HG03108 (cell line): ENCODE measurements at regions not wholly inside any gene's neighbourhood (a gene's known extent, or its start where the extent isn't known, plus 50 kb on each side); places are given as distances from the start of the nearest gene placed in this dataset.

ENCODE experiments used
- ATAC-seq: cut with Tn5 transposase; IDR thresholded peaks from one replicate; pipeline ENCODE4 v1.9.1; 2021; ENCODE audit warnings: moderate library complexity; ENCODE audit not compliant: unreplicated experiment

DNA sequence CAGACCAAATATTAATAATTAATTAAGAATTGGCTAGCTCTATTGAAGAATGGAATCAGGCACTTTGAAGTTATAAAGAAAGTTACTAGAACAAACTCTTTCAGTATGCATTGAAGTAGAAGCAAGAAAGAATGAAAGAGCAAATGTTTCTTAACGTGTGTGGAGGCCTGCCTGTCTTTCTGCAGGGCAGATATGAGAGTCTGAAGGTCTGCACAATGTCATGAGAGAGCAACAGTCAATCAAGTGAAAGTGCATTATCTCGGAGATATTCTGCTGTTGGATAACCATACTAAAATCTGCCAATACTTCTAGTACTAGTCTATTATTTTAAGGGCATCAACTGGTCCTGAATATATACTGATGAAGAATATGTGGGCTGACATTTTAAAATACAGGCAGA is 1270.8 kb downstream of the ZPLD1 start:
- no peak for ATAC-seq

DNA sequence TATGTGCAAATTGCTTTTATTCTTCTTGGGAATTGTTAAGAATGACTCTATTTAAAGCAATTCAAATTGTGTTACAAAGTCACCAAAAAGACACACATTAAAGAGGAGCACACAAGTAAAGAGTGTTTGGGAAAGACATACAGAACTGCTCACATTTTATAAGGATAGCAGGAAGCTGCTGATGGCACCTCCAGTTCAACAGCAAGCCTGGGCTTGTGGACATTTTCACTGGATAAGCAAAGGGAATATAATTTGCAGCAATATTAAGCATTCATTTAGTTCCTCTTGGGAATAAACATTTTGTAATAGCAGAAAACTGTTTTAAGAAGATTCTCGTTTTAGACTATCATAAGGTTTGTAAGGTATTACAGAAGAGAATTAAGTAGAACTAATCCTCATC is 1271.9 kb downstream of the ZPLD1 start:
- ATAC-seq: no peak

GRCh38 chr3:103711670-103712069 is 1276.9 kb downstream of the ZPLD1 start:
- no peak for ATAC-seq

- ATAC-seq: no peak
These were observed 1277.6 kb downstream of the ZPLD1 start for GRCh38 chr3:103712320-103713008.

DNA sequence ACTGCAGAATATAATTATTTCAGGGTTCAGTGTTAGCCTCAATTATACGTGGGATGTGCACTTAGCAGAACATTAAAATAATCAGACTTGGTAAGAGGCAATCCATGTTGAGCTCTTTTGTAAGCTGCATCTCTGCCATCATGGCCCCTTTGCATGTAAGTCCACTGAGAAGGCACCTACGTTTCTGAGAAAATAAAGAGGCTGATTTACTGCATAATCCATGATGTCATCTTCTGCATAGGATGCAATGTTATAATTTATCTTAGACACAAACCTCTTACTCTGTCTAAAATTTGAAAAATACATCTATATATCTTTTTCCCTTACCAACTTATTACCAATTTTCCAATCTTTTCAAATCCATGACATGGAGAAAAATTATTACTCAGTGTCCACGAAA is 1294.7 kb downstream of the ZPLD1 start:
- no peak for ATAC-seq

DNA sequence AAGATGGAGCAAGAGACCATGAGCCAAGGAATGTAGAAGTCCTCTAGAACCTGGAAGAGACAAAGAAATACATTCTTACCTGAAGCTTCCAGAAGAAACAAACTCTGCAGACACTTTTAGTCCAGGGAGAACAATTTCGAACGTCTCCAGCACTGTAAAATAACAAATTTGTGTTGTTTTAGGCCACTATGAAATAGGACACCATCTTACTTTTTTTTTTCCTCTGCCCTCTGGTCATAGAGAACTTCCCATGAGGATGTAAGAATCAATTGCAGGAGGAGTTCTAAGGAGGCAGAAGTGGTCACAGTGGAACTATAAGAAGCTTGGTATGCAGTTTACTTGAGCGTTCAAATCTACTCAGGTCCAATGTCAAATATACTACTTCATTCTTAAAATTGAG is 1295.9 kb downstream of the ZPLD1 start:
- no peak for ATAC-seq

- ATAC-seq: no peak
These were observed 1318.2 kb downstream of the ZPLD1 start for GRCh38 chr3:103752986-103753385.

- ATAC-seq: no peak
These were observed 1332.8 kb downstream of the ZPLD1 start for GRCh38 chr3:103767635-103768034.

- no peak for ATAC-seq
These were observed 1350.2 kb downstream of the ZPLD1 start for GRCh38 chr3:103785017-103785416.

DNA sequence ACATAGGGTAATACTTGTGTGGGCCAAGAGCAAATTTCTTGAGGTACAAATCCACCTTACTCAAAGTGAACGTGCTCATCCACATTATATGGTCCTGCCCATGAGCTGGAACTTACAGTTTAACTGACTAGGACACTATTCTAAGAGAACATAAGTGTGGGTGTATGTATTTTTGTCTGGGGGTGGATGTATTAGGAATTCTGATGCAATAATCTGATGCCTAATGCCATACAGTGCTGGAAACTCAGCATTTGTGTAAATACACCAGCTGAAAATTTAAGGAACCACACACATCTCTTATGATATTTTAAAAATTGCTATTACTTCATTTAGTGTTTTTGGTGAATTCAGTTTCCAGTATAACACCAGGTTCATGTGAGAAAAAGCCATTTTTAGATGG is 1350.7 kb downstream of the ZPLD1 start:
- ATAC-seq: no peak

GRCh38 chr3:103786296-103786695 is 1351.5 kb downstream of the ZPLD1 start:
- ATAC-seq: no peak

DNA sequence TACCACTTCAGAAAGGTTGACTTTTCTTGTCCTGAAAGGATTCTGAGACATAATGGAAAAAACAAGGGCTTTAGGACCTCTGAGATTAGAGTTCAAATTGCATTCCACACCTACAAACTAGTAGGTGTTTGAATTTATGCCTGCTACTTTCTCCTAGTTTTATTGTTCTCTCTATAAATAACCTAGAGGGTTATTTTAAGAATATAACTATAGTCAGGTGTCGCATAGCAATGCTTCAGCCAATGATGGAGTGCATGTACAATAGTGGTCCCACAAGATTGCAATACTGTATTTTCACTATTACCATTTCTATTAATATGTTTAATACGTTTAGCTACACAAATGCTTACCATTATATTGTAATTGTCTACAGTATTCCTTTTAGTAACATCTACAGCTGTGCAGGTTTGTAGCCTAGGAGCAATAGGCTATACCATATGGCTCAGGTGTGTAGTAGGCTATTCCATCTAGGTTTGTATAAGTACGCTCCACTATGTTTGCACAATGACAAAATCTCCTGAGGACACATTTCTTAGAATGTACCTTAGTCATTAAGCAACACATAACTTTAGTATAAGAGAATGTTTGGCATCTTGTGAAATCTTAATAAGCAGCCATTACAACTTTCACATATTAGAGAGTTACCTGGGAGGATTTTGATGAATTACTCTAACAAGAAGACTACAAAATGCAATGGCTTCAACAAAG is 1352.5 kb downstream of the ZPLD1 start:
- no peak for ATAC-seq

- ATAC-seq: no peak
These were observed 1353.1 kb downstream of the ZPLD1 start for GRCh38 chr3:103787879-103788278.

DNA sequence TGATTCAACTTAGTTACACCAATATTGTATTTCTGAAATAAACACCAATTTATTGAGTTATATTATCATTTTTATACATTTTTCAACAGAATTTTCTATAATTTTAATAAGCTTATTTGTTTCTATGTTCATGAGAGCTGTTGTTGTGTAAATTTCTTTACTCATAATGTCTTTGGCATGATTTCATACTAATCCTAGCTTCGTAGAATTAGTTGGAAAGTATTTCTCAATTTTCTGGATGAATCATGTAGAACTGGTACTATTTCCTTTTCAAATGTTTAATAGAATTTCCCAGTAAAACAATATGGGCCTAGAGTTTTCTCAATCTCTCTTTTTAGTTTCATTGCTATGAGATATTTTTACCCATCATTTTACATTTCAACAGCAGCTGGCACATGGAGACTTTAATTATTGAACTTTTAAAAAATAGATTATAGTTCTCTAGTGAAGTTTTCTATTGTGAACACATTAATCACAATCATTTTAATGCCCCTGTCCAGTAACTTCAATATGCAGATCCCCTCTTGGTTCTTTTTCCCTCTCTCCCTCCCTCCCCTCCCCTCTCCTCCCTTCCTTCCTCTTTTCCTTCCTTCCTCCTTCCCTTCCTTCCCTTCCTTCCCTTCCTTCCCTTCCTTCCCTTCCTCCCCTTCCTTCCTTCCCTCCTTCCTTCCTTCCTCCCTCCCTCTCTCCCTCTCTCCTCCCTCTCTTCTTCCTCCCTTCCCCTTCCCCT is 1357.1 kb downstream of the ZPLD1 start:
- no peak for ATAC-seq

DNA sequence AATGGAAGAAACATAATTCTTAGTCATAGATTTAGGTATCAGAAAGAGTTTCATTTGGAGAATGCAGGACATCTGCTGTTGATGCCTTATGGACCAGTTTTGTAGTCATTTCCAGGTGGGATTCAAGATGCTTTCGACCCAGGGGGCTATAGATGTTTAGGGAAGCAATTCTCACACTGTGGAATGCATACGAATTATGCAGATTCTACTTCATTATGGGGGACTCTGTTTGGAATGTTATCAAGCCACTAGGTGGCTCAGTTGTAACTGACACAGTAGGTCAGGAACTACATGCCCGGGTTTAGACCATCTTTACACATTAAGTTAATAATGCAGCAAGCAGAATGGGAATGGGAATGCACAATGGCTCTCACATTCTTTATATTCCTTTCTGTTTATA is 1359.8 kb downstream of the ZPLD1 start:
- no peak for ATAC-seq

GRCh38 chr3:103796068-103796467 is 1361.3 kb downstream of the ZPLD1 start:
- ATAC-seq: no peak

GRCh38 chr3:103803787-103804186 is 1369.0 kb downstream of the ZPLD1 start:
- no peak for ATAC-seq

- ATAC-seq: no peak
These were observed 1375.4 kb downstream of the ZPLD1 start for GRCh38 chr3:103810167-103810566.

DNA sequence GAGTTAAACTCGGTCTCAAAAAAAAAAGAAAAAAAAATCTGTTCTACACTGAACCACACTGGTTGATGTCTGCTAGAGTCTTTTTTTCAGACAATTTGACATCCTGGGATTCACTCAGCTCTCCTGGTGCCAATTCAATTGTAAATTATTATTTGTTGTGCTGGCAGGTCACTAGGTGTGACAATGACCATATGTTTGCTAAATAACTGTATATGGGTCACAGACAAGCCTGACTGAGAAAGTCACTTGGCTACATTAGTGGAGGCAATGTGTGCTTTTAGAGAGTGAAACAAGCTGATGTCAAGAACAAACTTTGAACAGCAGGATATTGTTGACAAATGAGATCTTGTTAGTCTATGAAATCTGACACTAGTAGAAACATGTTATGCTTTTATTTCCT is 1379.1 kb downstream of the ZPLD1 start:
- ATAC-seq: no peak

DNA sequence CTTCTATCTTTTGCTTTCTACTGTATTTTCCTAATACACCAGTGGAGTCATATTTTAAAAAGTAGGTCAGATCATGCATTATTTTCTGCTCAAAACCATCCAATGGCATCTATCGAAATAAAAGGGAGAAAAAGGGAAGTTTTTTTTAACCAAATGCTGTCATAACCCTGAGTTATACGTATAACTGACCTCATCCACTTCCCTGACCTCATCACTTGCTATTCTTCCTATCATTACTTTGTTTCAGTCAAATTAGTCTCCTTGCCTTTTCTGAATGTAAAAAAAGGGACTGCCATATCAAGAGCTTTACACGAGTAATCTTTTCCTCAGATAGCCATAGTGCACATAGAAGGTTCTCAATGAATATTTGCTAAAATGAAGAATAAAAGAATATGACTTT is 1383.6 kb downstream of the ZPLD1 start:
- no peak for ATAC-seq

GRCh38 chr3:103818800-103819199 is 1384.0 kb downstream of the ZPLD1 start:
- no peak for ATAC-seq

GRCh38 chr3:103825586-103825985 is 1390.8 kb downstream of the ZPLD1 start:
- no peak for ATAC-seq
